GM21526 (cell line): ENCODE measurements at regions not wholly inside any gene's neighbourhood (a gene's known extent, or its start where the extent isn't known, plus 50 kb on each side); places are given as distances from the start of the nearest gene placed in this dataset.
"Not testable (repeated sequence)": the region's sequence is repeated elsewhere in the genome, so short reads cannot be mapped to it uniquely, and the experiment has no call there.

Experiments used
- ATAC-seq: cut with Tn5 transposase; IDR thresholded peaks from one replicate; pipeline ENCODE4 v1.9.1; 2021; ENCODE audit warnings: moderate library complexity; ENCODE audit not compliant: unreplicated experiment, low FRiP score

DNA sequence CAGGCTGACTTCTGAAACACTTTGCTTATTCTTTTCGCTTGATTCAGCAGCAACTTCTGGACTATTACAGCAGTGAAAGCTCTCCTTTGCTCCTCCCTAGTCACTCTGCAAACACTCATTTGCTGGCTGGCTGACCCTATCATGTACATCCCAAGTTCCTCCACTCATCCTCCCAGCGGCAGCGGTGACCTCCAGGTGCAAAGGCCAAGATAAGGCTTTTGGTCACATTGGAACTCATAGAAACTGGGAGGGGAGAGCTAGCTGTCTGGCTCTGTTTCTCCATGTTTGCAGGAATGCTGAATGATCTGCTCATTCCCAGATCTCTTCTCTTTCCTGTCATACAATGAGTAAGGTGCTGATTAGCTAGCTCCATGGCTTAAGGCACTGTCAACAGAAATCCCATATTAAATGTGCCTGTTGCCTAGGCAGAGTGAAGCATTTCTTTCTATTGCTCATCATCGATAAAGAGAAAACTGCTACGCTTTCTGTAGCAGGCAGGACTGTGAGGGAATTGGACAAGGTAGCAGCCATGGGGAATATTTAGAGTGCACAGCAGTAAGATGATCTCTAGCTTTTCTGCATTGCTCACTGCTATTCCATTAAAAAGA lies 250.5 kb upstream of the PDE4D start:
- no peak for ATAC-seq

GRCh38 chr5:60141119-60141518 lies 247.6 kb upstream of the PDE4D start:
- ATAC-seq, result no peak

DNA sequence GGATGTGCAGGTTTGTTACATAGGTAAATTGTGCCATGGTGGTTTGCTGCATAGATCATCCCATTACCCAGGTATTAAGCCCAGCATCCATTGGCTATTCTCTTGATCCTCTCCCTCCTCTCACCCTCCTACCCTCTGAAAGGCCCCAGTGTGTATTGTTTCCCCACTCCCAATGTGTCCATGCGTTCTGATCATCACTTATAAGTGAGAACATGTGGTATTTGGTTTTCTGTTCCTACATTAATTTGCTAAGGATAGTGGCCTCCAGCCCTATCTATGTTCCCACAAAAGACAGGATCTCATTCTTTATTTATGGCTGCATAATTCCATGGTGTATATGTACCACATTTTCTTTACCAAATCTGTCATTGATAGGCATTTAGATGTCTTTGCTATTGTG lies 243.3 kb upstream of the PDE4D start:
- ATAC-seq, result no peak

GRCh38 chr5:60131504-60131903 lies 238.0 kb upstream of the PDE4D start:
- ATAC-seq, result no peak

- ATAC-seq, result no peak
Observed at GRCh38 chr5:60125636-60126035, 232.1 kb upstream of the PDE4D start.

GRCh38 chr5:60102961-60103693 lies 209.6 kb upstream of the PDE4D start:
- no peak for ATAC-seq

DNA sequence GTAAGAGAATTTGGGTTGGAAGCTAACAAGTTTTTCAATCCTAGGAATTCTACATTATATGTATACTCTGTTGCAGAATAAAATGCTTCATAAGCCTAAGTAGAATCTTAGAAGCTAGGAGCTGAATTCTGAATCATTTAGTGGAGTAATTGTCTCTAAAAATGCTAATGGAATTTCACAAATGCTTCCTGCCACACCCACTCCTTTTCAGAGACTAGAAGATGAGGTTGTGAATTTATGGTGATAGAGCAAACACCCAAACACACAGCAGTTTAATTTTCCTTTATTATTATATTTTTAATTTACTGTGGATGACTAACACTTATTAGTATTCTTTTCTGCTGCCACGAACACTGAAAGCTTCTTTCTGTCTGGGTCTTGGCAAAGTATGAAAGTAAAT lies 208.0 kb upstream of the PDE4D start:
- no peak for ATAC-seq

- ATAC-seq, result no peak
Observed at GRCh38 chr5:60092671-60093422, 199.3 kb upstream of the PDE4D start.

DNA sequence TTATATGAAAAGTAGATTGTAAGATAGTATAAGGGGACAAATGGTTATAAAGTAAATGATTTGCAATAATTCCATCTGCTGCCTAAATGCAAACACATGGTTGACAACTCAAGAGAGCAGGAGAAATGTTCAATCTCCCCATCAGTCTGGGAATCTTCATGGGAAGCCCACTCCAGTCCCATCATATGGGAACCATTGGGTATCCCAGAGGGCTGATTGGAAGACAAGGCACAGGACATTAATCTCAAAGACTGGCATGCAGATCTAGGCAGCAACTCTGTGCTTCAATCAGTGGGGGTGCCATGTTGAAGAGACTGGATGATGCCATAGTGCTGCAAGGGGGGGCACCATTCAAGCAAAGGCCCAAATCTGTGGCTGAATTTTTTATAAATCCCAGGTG lies 193.1 kb upstream of the PDE4D start:
- ATAC-seq, result no peak

GRCh38 chr5:60084226-60084625 lies 190.7 kb upstream of the PDE4D start:
- ATAC-seq, result no peak

DNA sequence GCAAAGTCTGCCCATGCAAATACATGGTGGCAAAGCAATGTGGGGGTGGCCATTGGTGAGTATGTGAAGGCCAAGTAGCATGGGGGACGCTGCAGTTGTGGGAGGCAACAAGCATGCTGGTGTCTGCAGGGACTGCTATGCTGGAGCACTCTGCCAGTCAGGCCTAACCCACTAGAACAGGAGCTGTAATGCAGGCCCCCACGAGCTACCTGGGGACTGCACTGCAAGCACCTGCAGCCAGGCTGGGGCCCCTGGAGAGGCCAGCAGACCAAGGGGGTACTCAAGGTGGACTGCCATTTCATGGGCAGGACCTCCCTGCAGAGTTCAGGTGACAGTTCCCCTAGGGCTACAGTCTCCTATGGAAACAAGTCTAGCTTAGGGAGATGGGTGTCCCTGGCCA lies 183.8 kb upstream of the PDE4D start:
- ATAC-seq, result no peak

DNA sequence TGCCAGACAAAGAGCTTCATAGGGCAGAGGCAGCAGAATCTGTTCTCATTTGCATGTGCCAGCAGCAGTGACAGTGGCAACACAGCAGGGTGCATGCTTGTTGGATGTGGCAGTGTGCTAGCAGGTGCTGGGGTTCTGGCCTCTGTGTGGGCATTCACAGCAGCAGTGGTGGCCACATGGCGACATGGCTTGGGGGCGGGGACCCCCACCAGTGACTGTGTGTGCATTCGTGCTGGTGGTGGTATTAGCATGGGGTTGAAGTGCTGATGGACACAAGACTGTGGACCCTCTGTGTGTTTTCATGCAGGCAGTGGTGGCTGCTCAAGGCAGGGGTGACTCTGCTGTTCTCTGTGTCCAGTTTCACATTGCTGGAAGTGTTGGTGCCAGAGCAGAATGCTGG lies 183.2 kb upstream of the PDE4D start:
- ATAC-seq, result no peak

- no peak for ATAC-seq
Observed at GRCh38 chr5:60066502-60066901, 173.0 kb upstream of the PDE4D start.

- no peak for ATAC-seq
Observed at GRCh38 chr5:60060389-60060788, 166.9 kb upstream of the PDE4D start.

DNA sequence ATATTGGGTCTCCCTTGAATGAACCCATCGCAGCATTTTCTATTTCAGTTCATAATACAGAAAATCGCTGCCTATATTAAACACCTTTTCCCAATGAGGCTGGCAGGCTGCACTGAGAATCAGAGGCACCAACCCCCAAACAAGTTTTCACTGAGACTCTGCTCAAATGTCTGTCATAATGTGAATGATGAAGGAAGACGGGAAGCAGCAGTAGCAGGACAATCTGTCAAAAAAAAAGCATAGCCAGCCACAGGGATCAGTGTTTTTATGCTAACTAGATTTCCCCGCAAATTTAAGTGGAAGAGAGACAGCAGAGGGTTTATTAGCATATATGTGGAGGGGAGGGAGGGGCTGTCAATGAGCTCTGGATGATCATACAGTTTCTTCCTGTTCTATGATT lies 162.7 kb upstream of the PDE4D start:
- no peak for ATAC-seq

- ATAC-seq, result no peak
Observed at GRCh38 chr5:60055168-60055567, 161.6 kb upstream of the PDE4D start.

GRCh38 chr5:60041996-60042664 lies 148.6 kb upstream of the PDE4D start:
- not testable (repeated sequence) for ATAC-seq

- not testable (repeated sequence) for ATAC-seq
Observed at GRCh38 chr5:60041508-60041907, 148.0 kb upstream of the PDE4D start.

DNA sequence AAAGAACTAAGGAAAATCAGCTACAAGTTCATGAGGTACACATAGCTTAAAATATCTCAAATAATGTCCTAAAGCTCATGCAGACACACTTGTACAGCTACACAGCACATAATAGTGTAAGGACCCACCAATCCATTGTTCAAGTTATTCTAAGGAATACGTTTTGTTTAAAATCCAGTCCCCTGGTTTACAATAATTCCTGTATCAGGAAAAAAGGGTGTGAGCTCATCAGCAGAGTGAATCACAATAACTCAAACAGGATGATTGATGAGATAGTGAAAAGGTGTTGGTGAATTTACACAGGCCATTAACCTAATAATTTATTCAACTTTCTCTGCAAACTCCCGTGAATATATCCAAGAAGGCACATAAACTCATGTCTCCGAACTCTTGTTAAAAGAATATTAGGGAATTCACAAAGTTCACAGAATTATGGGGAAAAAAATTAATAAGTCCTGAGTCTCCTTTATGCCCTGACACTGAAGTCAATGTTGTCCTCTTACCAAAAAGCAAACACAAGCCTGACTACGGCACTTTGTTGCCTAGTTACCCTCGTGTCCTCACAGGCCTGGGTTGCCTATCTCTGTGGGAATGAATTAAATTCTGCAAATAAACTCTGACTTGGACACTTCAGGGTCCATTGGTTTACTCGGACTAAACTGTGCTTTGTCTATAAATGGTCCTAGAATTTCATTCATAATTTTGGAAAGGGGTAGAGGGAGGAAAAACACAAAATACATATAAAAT lies 142.8 kb upstream of the PDE4D start:
- no peak for ATAC-seq

DNA sequence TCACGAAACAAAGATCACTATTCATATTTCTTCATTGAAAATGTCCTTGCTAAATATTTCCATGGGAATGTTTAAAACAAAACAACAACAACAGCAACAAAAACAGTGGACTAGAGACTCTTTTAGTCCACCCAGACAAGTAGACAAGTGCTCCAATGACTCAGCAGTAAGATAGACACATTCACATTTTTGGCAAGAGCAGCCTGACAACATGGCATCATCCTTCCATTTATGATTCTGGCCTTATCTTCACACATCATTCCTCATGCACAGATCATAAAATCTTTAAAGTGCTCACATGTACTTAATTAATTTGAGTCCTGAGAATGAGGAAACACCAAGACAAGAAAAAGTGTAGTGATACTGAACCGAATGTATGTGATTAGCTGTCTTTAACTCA lies 132.6 kb upstream of the PDE4D start:
- ATAC-seq, result no peak

DNA sequence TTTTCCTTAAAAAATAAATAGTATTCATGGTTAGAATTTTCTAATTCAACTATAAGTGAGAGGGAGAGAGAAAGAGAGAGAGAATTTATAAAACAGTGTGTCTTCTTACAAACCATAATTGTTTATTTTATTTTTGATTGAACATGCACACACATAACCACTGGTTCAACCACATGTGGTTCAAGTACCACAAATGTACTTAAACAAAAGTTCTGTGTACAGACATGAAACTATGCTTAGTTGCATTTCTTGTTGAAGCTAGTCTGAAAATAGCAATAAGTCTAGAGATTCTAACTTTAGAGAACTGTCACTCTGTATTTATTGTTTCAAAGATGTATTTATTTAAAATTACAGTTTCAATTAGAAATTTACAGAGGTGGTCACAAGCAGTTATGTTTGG lies 130.6 kb upstream of the PDE4D start:
- no peak for ATAC-seq
